Suprapubic skin (tissue), 4 donors: ENCODE measurements at regions not wholly inside any gene's neighbourhood (a gene's known extent, or its start where the extent isn't known, plus 50 kb on each side); places are given as distances from the start of the nearest gene placed in this dataset.

Experiments
- DNase-seq, 2 donors: peaks; one replicate each; pipeline ENCODE4 v3.0.0-alpha.2; 2019; ENCODE audit warnings: low spot score in 2 of 2
- H3K27ac ChIP-seq: fragments of 200-600 bp; sonication (generic); one replicate; pipeline ENCODE4 v1.5.1; 2019
- H3K27me3 ChIP-seq: fragments of 200-600 bp; sonication (generic); one replicate; pipeline ENCODE4 v1.5.1; 2019
- H3K36me3 ChIP-seq: fragments of 200-600 bp; sonication (generic); one replicate; pipeline ENCODE4 v1.5.1; 2019
- H3K4me1 ChIP-seq: fragments of 200-600 bp; sonication (generic); one replicate; pipeline ENCODE4 v1.5.1; 2019
- H3K4me3 ChIP-seq: fragments of 200-600 bp; sonication (generic); one replicate; pipeline ENCODE4 v1.5.1; 2019; ENCODE audit warnings: mild to moderate bottlenecking
- H3K9me3 ChIP-seq: fragments of 200-600 bp; sonication (generic); one replicate; pipeline ENCODE4 v1.5.1; 2019
- EP300 ChIP-seq: sonication (generic); formaldehyde crosslinking; IDR thresholded peaks from one replicate; pipeline ENCODE4 v1.6.1; 2017; ENCODE audit warnings: antibody characterized with exemption
- POLR2A ChIP-seq, 2 donors: fragments of 450-650 bp; IDR thresholded peaks; one replicate each; pipeline ENCODE4 v1.6.1; 2017; ENCODE audit warnings: antibody characterized with exemption in 2 of 2, mild to moderate bottlenecking in 2 of 2, moderate library complexity in 2 of 2
- POLR2AphosphoS5 ChIP-seq, 3 donors: sonication (generic); formaldehyde crosslinking; IDR thresholded peaks; one replicate each; pipeline ENCODE4 v1.6.1; 2017; ENCODE audit warnings: antibody characterized with exemption in 3 of 3
- WGBS: methylation state at CpG from one replicate; pipeline ENCODE4 v1.1.5; 2018; 5-methylcytosine and 5-hydroxymethylcytosine counted together
- TF ChIP-seq, protein P1 (sequence below), 2 donors: fragments of 200-600 bp in 1 of 2; fragments of 450-650 bp in 1 of 2; sonication (generic) in 1 of 2; IDR thresholded peaks; one replicate each; pipeline ENCODE4 v1.5.1; 2016 to 2019; ENCODE audit warnings: antibody characterized with exemption in 2 of 2, mild to moderate bottlenecking in 1 of 2, moderate library complexity in 1 of 2

DNA sequence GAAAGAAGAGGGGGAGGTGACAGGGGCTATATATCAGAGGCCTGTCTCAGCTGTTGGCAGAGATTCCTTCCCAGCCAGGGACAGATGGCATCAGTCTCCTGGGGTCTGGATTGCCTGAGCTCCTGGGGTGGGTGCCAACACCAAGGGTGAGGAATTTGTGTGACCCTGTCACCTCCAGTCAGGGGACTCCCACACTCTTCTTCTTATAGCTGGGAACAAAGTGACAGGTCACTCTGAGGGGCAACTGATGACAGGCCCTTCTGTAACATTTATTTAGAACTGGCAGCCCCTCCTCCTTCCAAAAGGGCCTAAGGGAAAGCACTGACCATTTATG, 53.7 kb upstream of the DUSP5 start:
- Histone ChIP-seq H3K36me3 (no peaks in the 10 kb centered on the region), H3K4me1 (peaks cover 4% of the 10 kb centered on the region), H3K27ac (no peak overlapping the region), H3K9me3 (no peaks in the 10 kb centered on the region), H3K4me3 (no peak overlapping the region), H3K27me3 (no peaks in the 10 kb centered on the region)
- DNase-seq: no peak
- TF ChIP-seq POLR2AphosphoS5 (IDR thresholded peaks at IDR 0.05): no peak
- TF ChIP-seq POLR2A (IDR thresholded peaks at IDR 0.05): no peak
- TF ChIP-seq EP300: no peak
- TF ChIP-seq, protein P1, sequence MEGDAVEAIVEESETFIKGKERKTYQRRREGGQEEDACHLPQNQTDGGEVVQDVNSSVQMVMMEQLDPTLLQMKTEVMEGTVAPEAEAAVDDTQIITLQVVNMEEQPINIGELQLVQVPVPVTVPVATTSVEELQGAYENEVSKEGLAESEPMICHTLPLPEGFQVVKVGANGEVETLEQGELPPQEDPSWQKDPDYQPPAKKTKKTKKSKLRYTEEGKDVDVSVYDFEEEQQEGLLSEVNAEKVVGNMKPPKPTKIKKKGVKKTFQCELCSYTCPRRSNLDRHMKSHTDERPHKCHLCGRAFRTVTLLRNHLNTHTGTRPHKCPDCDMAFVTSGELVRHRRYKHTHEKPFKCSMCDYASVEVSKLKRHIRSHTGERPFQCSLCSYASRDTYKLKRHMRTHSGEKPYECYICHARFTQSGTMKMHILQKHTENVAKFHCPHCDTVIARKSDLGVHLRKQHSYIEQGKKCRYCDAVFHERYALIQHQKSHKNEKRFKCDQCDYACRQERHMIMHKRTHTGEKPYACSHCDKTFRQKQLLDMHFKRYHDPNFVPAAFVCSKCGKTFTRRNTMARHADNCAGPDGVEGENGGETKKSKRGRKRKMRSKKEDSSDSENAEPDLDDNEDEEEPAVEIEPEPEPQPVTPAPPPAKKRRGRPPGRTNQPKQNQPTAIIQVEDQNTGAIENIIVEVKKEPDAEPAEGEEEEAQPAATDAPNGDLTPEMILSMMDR (IDR thresholded peaks at IDR 0.05): no peak

DNA sequence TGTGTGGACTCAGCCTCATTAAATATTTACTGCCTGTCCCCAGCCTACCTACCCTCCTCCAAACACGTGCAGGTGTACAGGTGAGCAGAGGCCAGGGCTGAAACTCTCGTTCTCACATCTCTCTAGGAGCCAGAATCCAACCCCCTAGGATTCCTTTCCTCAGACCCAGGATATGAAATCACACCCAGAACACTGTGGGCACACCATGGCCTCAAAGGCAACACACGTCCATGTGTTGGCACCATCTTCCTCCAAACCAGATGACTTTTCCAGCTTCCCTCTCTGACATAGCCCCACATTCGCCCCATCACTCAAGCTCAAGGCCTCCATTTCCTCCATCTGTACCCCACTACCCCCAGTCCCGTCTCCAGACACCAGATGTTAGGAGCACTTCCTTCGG, 51.8 kb upstream of the DUSP5 start:
- Histone ChIP-seq H3K27me3 (no peaks in the 10 kb centered on the region), H3K4me1 (peaks cover 4% of the 10 kb centered on the region), H3K27ac (no peak overlapping the region), H3K9me3 (no peaks in the 10 kb centered on the region), H3K4me3 (no peak overlapping the region), H3K36me3 (no peaks in the 10 kb centered on the region)
- peak in 1 of 2 donors; percentile 21 for DNase-seq
- 91% methylated on average over 6 of the region's 6 CpGs for WGBS
- TF ChIP-seq POLR2A (IDR thresholded peaks at IDR 0.05) (no peak), EP300 (no peak), POLR2AphosphoS5 (IDR thresholded peaks at IDR 0.05) (no peak)
- TF ChIP-seq, protein P1 (IDR thresholded peaks at IDR 0.05): no peak

DNA sequence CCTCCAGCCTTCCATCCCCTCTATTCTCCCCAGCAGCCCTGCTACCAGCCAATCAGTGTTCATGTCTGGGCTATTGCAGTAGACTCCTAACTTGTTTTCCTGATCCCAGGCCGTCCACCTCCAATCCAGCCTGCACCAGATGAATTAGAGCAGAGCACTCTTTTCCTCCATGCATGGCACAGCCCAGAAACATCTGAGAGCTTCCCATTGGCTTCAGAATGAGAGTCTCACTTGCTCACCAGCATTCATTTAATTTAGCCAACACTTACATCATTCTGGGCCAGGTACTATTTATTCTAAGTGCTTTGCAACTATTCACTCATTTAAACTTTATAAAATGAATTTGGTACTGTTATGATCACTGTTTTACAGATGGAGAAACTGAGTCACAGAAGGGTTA, 51.4 kb upstream of the DUSP5 start:
- Histone ChIP-seq H3K36me3 (no peaks in the 10 kb centered on the region), H3K4me3 (no peak overlapping the region), H3K9me3 (no peaks in the 10 kb centered on the region), H3K27me3 (no peaks in the 10 kb centered on the region), H3K27ac (no peak overlapping the region), H3K4me1 (peaks cover 4% of the 10 kb centered on the region)
- DNase-seq: peak in 1 of 2 donors; percentile 15
- 89% methylated on average over 1 of the region's 1 CpG for WGBS
- TF ChIP-seq POLR2AphosphoS5 (IDR thresholded peaks at IDR 0.05) (no peak), EP300 (no peak), POLR2A (IDR thresholded peaks at IDR 0.05) (no peak)
- TF ChIP-seq, protein P1 (IDR thresholded peaks at IDR 0.05): no peak

GRCh38 chr10:110446954-110447608, 50.6 kb upstream of the DUSP5 start:
- TF ChIP-seq, protein P1 (IDR thresholded peaks at IDR 0.05): no peak
- TF ChIP-seq EP300: no peak
- no peak for TF ChIP-seq POLR2AphosphoS5 (IDR thresholded peaks at IDR 0.05)
- TF ChIP-seq POLR2A (IDR thresholded peaks at IDR 0.05): no peak
- no peaks in the 10 kb centered on the region for H3K36me3 ChIP-seq
- peaks cover 4% of the 10 kb centered on the region for H3K4me1 ChIP-seq
- H3K27ac ChIP-seq: no peak overlapping the region
- peak in 1 of 2 donors; percentile 34 for DNase-seq
- WGBS: 66% methylated on average over 6 of the region's 6 CpGs
- no peak overlapping the region for H3K4me3 ChIP-seq
- no peaks in the 10 kb centered on the region for H3K27me3 ChIP-seq
- H3K9me3 ChIP-seq: no peaks in the 10 kb centered on the region

DNA sequence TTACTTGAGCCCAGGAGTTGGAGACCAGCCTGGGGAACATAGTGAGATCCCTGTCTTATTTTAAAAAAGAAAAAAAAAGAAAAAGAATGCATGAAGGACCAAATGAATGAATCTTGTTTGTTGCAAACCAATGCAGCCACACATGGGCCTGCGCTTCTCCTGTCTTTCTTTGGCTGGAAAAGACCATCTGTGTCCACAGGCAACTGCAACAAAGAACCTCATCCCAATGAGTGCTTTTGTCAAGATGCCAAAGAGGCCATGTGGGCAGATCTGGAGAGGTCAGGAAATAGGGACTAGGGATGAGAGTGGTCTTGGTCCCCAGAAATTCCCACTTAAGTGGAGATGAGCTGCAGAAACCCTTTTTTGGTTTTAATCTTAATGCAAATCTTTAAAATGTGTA, 49.8 kb upstream of the DUSP5 start:
- no peaks in the 10 kb centered on the region for H3K9me3 ChIP-seq
- WGBS: 93% methylated on average over 1 of the region's 1 CpG
- no peak overlapping the region for H3K4me3 ChIP-seq
- no peaks in the 10 kb centered on the region for H3K27me3 ChIP-seq
- TF ChIP-seq EP300 (no peak), POLR2AphosphoS5 (IDR thresholded peaks at IDR 0.05) (no peak), POLR2A (IDR thresholded peaks at IDR 0.05) (no peak)
- TF ChIP-seq, protein P1 (IDR thresholded peaks at IDR 0.05): no peak
- no peak overlapping the region for H3K27ac ChIP-seq
- H3K4me1 ChIP-seq: peaks cover 4% of the 10 kb centered on the region
- H3K36me3 ChIP-seq: no peaks in the 10 kb centered on the region
- peak in 1 of 2 donors; percentile 7 for DNase-seq
